GM12878 (cell line): ENCODE measurements at regions not wholly inside any gene's neighbourhood (a gene's known extent, or its start where the extent isn't known, plus 50 kb on each side); places are given as distances from the start of the nearest gene placed in this dataset.

ENCODE experiments used
- CBFB ChIP-seq: IDR thresholded peaks from 2 replicates; pipeline ENCODE4 v1.6.1; 2016; ENCODE audit warnings: antibody characterized with exemption, low read depth
- CBX5 ChIP-seq: sonication (generic); IDR thresholded peaks from 2 replicates; pipeline ENCODE4 v1.6.1; 2016; ENCODE audit warnings: low read depth, moderate library complexity, mild to moderate bottlenecking, inconsistent platforms
- EP300 ChIP-seq, 2 experiments: fragments of 150-350 bp in 1 of 2; IDR thresholded peaks; 2 replicates each; pipeline ENCODE4 v1.6.1; 2011 to 2012; ENCODE audit warnings: low read depth in 2 of 2, low read length in 2 of 2, borderline replicate concordance in 1 of 2, improper control_type of control experiment in 1 of 2, inconsistent platforms in 1 of 2; ENCODE audit not compliant: control insufficient read depth in 1 of 2
- EZH2 ChIP-seq: IDR thresholded peaks from 2 replicates; pipeline ENCODE4 v1.6.1; 2012; ENCODE audit warnings: low read depth, mild to moderate bottlenecking, control low read depth, inconsistent platforms, low read length, borderline replicate concordance; ENCODE audit not compliant: control insufficient read depth
- GABPA ChIP-seq: IDR thresholded peaks from 2 replicates; pipeline ENCODE4 v1.6.1; 2014; ENCODE audit warnings: antibody characterized with exemption, low read depth, mild to moderate bottlenecking, inconsistent platforms
- RELA ChIP-seq: fragments of 450-650 bp; IDR thresholded peaks from 2 replicates; pipeline ENCODE4 v1.8.0; 2014; ENCODE audit warnings: borderline replicate concordance; ENCODE audit not compliant: partially characterized antibody
- TF ChIP-seq, protein P1 (sequence below): IDR thresholded peaks from 2 replicates; pipeline ENCODE4 v1.6.1; 2012; ENCODE audit warnings: low read length, inconsistent platforms
- TF ChIP-seq, protein P2 (sequence below): fragments of 450-650 bp; IDR thresholded peaks from 2 replicates; pipeline ENCODE4 v1.6.1; 2017; ENCODE audit warnings: mild to moderate bottlenecking
- TF ChIP-seq, protein P3 (sequence below), 3 experiments: IDR thresholded peaks in 2 of 3; conservative IDR thresholded peaks in 1 of 3; 2 replicates each; pipeline ENCODE4 v1.5.1; 2011; ENCODE audit warnings: low read depth in 3 of 3, low read length in 3 of 3, mild to moderate bottlenecking in 3 of 3, control low read depth in 2 of 3, moderate library complexity in 2 of 3, inconsistent platforms in 1 of 3, mixed read lengths in 1 of 3; ENCODE audit not compliant: control insufficient read depth in 2 of 3, insufficient read depth in 1 of 3; ENCODE audit errors: extremely low read depth in 1 of 3

DNA sequence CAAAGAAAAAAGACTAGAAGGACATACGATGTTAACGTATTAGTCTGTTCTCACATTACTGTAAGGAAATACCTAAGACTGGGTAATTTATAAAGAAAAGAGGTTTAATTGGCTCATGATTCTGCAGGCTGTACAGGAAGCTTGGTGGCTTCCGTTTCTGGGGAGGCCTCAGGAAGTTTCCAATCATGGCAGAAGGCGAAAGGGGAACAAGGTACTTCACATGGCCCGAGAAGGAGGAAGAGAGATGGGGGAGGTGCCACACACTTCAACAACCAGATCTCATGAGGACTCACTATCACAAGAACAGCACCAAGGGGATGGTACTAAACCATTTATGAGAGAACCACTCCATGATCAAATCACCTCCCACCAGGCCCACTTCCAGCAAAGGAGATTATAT is 110.1 kb downstream of the CARTPT start:
- no peak for TF ChIP-seq CBX5
- no peak for TF ChIP-seq EZH2
- TF ChIP-seq, protein P1, sequence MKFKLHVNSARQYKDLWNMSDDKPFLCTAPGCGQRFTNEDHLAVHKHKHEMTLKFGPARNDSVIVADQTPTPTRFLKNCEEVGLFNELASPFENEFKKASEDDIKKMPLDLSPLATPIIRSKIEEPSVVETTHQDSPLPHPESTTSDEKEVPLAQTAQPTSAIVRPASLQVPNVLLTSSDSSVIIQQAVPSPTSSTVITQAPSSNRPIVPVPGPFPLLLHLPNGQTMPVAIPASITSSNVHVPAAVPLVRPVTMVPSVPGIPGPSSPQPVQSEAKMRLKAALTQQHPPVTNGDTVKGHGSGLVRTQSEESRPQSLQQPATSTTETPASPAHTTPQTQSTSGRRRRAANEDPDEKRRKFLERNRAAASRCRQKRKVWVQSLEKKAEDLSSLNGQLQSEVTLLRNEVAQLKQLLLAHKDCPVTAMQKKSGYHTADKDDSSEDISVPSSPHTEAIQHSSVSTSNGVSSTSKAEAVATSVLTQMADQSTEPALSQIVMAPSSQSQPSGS = no peak
- TF ChIP-seq RELA = no peak
- TF ChIP-seq, protein P2, sequence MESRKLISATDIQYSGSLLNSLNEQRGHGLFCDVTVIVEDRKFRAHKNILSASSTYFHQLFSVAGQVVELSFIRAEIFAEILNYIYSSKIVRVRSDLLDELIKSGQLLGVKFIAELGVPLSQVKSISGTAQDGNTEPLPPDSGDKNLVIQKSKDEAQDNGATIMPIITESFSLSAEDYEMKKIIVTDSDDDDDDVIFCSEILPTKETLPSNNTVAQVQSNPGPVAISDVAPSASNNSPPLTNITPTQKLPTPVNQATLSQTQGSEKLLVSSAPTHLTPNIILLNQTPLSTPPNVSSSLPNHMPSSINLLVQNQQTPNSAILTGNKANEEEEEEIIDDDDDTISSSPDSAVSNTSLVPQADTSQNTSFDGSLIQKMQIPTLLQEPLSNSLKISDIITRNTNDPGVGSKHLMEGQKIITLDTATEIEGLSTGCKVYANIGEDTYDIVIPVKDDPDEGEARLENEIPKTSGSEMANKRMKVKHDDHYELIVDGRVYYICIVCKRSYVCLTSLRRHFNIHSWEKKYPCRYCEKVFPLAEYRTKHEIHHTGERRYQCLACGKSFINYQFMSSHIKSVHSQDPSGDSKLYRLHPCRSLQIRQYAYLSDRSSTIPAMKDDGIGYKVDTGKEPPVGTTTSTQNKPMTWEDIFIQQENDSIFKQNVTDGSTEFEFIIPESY = no peak
- no peak for TF ChIP-seq GABPA
- no peak for TF ChIP-seq EP300 (IDR thresholded peaks at IDR 0.05; ENCODE audit: borderline replicate concordance in 1 of 2, control insufficient read depth in 1 of 2, low read depth in 2 of 2, low read length in 2 of 2)
- TF ChIP-seq, protein P3, sequence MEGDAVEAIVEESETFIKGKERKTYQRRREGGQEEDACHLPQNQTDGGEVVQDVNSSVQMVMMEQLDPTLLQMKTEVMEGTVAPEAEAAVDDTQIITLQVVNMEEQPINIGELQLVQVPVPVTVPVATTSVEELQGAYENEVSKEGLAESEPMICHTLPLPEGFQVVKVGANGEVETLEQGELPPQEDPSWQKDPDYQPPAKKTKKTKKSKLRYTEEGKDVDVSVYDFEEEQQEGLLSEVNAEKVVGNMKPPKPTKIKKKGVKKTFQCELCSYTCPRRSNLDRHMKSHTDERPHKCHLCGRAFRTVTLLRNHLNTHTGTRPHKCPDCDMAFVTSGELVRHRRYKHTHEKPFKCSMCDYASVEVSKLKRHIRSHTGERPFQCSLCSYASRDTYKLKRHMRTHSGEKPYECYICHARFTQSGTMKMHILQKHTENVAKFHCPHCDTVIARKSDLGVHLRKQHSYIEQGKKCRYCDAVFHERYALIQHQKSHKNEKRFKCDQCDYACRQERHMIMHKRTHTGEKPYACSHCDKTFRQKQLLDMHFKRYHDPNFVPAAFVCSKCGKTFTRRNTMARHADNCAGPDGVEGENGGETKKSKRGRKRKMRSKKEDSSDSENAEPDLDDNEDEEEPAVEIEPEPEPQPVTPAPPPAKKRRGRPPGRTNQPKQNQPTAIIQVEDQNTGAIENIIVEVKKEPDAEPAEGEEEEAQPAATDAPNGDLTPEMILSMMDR (IDR thresholded peaks at IDR 0.05 in 2 of 3, conservative IDR thresholded peaks at IDR 0.05 in 1 of 3; ENCODE audit: control insufficient read depth in 2 of 3, extremely low read depth in 1 of 3, insufficient read depth in 1 of 3, low read depth in 3 of 3, low read length in 3 of 3) = no peak
- no peak for TF ChIP-seq CBFB
